H7 (cell line): ENCODE measurements at regions not wholly inside any gene's neighbourhood (a gene's known extent, or its start where the extent isn't known, plus 50 kb on each side); places are given as distances from the start of the nearest gene placed in this dataset.

Experiments used
- DNase-seq: peaks from one replicate; pipeline ENCODE4 v3.0.0; 2012
- H3K27me3 ChIP-seq: 2 replicates; pipeline ENCODE4 v1.6.0; 2011; ENCODE audit warnings: mild to moderate bottlenecking, low read length; ENCODE audit not compliant: control insufficient read depth, insufficient read depth
- H3K36me3 ChIP-seq: replicated peaks from 2 replicates; pipeline ENCODE4 v1.5.1; 2011; ENCODE audit warnings: low read length; ENCODE audit not compliant: control insufficient read depth, insufficient read depth
- H3K4me3 ChIP-seq: 2 replicates; pipeline ENCODE4 v1.5.1; 2011; ENCODE audit warnings: low read depth, mild to moderate bottlenecking, control low read depth, low read length, moderate library complexity; ENCODE audit not compliant: insufficient read depth

DNA sequence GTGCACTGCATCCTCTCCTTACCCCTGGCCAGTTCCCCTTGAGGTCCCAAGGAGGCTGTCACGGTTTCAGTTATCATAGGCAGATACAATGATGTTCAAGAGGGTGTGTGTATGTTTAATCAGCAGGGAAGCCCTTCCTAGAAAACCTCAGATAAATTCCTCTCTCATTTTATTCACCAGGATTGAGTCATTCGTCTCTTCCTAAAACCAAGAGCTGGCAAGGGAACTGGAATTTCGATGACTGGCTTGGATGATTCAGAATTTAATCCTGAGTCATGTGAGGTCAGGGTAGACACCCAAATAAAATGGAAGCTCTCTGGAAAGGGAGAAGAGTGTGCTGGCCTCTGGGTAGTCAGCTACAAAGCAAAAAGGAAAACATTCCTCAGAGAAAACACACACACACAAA lies 106.2 kb upstream of the RAPGEF2 start:
- Histone ChIP-seq H3K4me3 (no peak overlapping the region), H3K36me3 (no peaks in the 10 kb centered on the region), H3K27me3 (no peaks in the 10 kb centered on the region)
- no peak for DNase-seq

GRCh38 chr4:158997660-158998349 lies 105.1 kb upstream of the RAPGEF2 start:
- H3K4me3 ChIP-seq, result no peak overlapping the region
- no peaks in the 10 kb centered on the region for H3K27me3 ChIP-seq
- H3K36me3 ChIP-seq, result no peaks in the 10 kb centered on the region
- DNase-seq, result no peak

DNA sequence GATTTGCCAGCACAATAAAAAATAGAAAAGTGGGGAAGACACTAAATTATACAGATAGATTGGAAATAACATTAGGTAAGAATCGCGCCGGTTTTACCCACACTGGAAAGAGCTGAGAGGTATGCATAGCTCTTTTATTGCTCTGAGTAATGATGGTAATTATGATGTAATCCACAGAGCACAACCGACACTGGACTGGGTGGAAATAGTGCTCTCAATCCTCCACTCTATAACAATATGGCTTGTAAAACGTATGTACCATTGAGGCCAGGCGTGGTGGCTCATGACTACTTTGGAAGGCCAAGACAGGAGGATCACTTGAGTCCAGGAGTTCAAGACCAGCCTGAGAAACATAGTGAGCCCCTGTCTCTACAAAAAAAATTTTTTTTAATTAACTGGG lies 104.3 kb upstream of the RAPGEF2 start:
- DNase-seq, result no peak
- Histone ChIP-seq H3K27me3 (no peaks in the 10 kb centered on the region), H3K36me3 (no peaks in the 10 kb centered on the region), H3K4me3 (no peak overlapping the region)

- DNase-seq, result no peak
- Histone ChIP-seq H3K36me3 (no peaks in the 10 kb centered on the region), H3K27me3 (no peaks in the 10 kb centered on the region), H3K4me3 (no peak overlapping the region)
Observed at GRCh38 chr4:158999166-158999682, 103.7 kb upstream of the RAPGEF2 start.

- Histone ChIP-seq H3K36me3 (no peaks in the 10 kb centered on the region), H3K27me3 (no peaks in the 10 kb centered on the region), H3K4me3 (no peak overlapping the region)
- no peak for DNase-seq
Observed at GRCh38 chr4:158999849-159000248, 103.0 kb upstream of the RAPGEF2 start.

- Histone ChIP-seq H3K4me3 (no peak overlapping the region), H3K27me3 (no peaks in the 10 kb centered on the region), H3K36me3 (no peaks in the 10 kb centered on the region)
- DNase-seq, result no peak
Observed at GRCh38 chr4:159002950-159003349, 99.9 kb upstream of the RAPGEF2 start.

- Histone ChIP-seq H3K27me3 (no peaks in the 10 kb centered on the region), H3K4me3 (no peak overlapping the region), H3K36me3 (no peaks in the 10 kb centered on the region)
- DNase-seq, result no peak
Observed at GRCh38 chr4:159003420-159004253, 99.2 kb upstream of the RAPGEF2 start.

DNA sequence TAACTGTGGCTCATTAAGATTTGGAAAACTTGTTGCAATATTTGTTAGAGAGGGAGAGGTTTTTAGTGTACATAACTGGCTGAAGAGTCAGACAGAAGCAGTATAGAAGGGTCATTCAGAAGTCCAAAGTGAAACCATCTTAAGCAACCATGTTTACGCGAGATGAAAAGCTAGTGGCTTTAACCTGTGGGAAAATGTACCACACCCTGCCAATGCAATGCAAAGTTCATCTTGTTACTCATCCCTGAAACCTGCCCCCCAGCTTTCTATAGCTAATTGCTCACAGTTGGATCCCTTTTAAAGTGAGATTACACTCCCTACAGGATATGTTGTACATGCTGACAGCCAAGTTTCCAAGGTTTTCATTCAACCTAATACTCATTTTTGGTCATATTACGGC lies 96.7 kb upstream of the RAPGEF2 start:
- Histone ChIP-seq H3K4me3 (no peak overlapping the region), H3K27me3 (no peaks in the 10 kb centered on the region), H3K36me3 (no peaks in the 10 kb centered on the region)
- DNase-seq, result no peak

DNA sequence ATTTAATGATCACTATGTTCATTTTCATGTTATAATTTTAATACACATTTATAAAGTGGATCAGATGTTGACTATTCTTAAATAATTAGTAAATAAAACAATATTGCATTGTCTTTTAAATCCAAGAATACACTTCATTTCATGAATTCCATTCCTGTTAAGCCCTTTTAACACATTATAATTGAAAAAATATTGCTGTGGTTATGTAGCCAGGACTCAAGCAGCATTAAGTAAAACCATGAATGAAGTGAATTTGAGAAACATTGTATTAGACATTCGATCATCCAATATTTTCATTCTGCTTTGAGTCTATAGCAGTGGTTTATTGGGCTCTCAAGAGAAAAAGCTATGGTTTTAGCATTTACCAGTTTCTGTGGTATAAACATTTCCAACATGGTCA lies 94.2 kb upstream of the RAPGEF2 start:
- H3K4me3 ChIP-seq, result no peak overlapping the region
- no peak for DNase-seq

DNA sequence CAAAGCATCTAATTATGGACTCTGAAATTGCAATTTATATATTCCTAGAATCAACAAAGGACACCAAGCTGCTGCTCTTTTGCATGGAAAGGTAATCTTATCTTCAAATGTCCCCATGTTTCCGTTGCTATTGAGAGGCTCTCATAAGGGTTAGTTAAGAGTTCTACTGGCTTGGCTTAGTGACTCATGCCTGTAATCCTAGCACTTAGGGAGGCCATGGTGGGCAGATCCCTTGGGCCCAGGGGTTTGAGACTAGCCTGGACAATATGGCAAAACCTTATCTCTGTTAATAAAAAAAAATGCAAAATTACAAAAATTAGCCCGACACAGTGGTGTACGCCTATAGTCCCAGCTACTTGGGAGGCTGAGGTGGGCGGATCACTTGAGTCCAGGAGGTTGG lies 93.4 kb upstream of the RAPGEF2 start:
- DNase-seq, result no peak
- Histone ChIP-seq H3K36me3 (no peaks in the 10 kb centered on the region), H3K27me3 (no peaks in the 10 kb centered on the region), H3K4me3 (no peak overlapping the region)

More for the DNA sequence above, 94.2 kb upstream of the RAPGEF2 start:
- no peaks in the 10 kb centered on the region for H3K27me3 ChIP-seq
- H3K36me3 ChIP-seq, result no peaks in the 10 kb centered on the region

DNA sequence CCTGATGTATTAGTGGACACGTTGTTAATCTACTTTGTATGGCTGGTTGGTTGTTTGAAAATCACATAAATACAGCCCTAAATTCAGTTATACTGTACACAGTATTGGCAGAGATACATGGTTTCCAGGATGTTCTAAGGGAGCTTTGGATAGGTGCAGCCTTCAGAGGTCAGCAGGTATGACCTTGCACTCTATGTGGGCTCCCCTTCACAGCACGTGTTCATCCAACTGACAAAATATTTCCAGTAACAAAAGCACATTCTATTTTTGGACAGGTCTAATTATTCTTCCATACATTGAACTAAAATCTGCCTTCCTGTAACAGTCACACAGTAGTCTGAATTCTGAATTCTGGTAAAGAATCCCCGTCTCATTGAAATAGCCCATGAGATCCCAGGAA lies 92.8 kb upstream of the RAPGEF2 start:
- Histone ChIP-seq H3K36me3 (no peaks in the 10 kb centered on the region), H3K4me3 (no peak overlapping the region), H3K27me3 (no peaks in the 10 kb centered on the region)
- no peak for DNase-seq

- Histone ChIP-seq H3K27me3 (no peaks in the 10 kb centered on the region), H3K36me3 (no peaks in the 10 kb centered on the region), H3K4me3 (no peak overlapping the region)
- no peak for DNase-seq
Observed at GRCh38 chr4:159010563-159011260, 92.2 kb upstream of the RAPGEF2 start.

GRCh38 chr4:159012381-159012780 lies 90.5 kb upstream of the RAPGEF2 start:
- no peak for DNase-seq
- no peak overlapping the region for H3K4me3 ChIP-seq
- no peaks in the 10 kb centered on the region for H3K36me3 ChIP-seq
- H3K27me3 ChIP-seq, result no peaks in the 10 kb centered on the region

DNA sequence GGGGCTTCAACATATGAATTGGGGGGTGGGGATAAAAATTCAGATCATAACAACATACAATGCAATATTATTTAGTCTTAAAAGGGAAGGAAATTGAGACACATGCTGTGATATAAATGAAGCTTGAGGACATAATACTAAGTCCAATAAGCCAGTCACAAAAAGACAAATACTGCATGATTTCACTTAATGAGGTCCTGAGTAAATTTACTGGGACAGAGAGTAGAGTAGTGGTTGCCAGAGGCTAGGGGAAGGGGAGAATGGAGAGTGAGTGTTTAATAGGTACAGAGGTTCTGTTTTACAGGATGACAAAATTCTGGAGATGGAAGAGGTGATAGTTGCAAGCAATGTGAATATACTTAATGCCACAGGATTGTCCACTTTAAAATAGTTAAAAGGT lies 89.2 kb upstream of the RAPGEF2 start:
- Histone ChIP-seq H3K4me3 (no peak overlapping the region), H3K27me3 (peaks cover 1% of the 10 kb centered on the region; the same call in 1 of the 2 replicates), H3K36me3 (no peaks in the 10 kb centered on the region)
- no peak for DNase-seq

DNA sequence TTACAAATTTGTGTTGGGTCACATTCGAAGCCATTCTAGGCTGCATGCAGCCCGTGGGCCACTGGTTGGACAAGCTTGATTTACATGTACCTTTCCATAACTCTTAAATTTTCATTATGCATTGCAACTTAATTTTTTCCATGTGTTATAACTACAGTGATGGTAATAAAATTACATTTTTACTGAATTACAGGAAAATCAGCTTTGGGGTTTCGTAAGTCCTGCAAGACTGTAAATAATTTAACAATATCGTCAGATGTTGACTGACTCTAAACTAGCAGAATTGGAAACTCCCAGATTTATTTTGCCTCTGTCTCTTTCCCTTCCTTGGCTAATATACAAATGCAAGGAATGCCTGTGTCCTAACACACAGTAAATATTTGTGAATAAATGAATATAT lies 88.0 kb upstream of the RAPGEF2 start:
- H3K36me3 ChIP-seq, result no peaks in the 10 kb centered on the region
- peaks cover 1% of the 10 kb centered on the region; the same call in 1 of the 2 replicates for H3K27me3 ChIP-seq
- no peak overlapping the region for H3K4me3 ChIP-seq
- no peak for DNase-seq
